Hematopoietic multipotent progenitor cell treated with erythropoietin and hydrocortisone succinate and interleukin-3 and kit ligand, for 4 days (in vitro differentiated cells): ENCODE measurements at regions not wholly inside any gene's neighbourhood (a gene's known extent, or its start where the extent isn't known, plus 50 kb on each side); places are given as distances from the start of the nearest gene placed in this dataset.
"Not testable (repeated sequence)": the region's sequence is repeated elsewhere in the genome, so short reads cannot be mapped to it uniquely, and the experiment has no call there.

Experiments
- DNase-seq: peaks from one replicate; pipeline ENCODE4 v3.0.0-alpha.2; 2015

GRCh38 chr3:103924544-103924943 is 1442.2 kb upstream of the ALCAM start:
- no peak for DNase-seq

- DNase-seq: no peak
These were observed 1439.8 kb upstream of the ALCAM start for GRCh38 chr3:103926936-103927335.

DNA sequence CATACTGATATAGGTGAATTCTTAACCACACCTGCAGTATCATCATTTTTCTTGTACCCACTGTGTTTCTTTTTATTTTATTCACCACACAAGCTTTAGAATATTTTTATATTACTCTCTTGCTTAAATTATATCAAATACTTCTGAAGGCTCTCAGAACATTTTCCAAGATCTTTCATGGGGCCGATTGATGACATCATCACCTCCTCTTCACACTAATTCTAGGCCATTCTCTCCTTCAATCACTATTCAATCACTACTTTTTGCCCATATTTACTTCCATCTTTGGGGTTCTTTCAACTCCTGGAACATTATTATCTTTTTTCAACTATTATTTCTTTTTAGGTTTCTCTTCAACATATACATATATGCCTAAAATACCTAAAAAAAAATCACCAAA is 1438.8 kb upstream of the ALCAM start:
- no peak for DNase-seq

- DNase-seq: no peak
These were observed 1429.6 kb upstream of the ALCAM start for GRCh38 chr3:103937094-103937493.

- no peak for DNase-seq
These were observed 1419.6 kb upstream of the ALCAM start for GRCh38 chr3:103947062-103947461.

- no peak for DNase-seq
These were observed 1417.0 kb upstream of the ALCAM start for GRCh38 chr3:103949693-103950092.

- no peak for DNase-seq
These were observed 1416.0 kb upstream of the ALCAM start for GRCh38 chr3:103950676-103951075.

- DNase-seq: no peak
These were observed 1412.9 kb upstream of the ALCAM start for GRCh38 chr3:103953796-103954195.

DNA sequence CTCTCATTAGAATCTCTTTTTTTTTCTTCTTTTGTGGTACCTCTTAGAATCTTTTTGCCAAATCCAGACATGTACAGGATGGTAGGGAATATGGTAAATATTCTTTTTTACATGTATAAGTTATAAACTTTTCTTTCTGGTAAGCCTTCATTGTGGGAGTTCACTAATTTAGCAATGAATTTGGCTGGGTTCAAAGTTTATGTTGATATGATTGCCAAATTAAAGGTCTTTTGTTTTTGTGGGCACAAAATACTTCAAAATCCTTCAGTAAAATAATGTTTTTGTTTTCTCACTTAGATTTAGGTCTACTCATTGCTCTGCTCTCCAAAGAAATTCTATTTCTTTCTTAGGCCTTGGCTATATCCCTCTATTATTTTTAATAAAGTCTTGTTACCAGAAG is 1405.9 kb upstream of the ALCAM start:
- no peak for DNase-seq

- DNase-seq: no peak
These were observed 1403.1 kb upstream of the ALCAM start for GRCh38 chr3:103963599-103963998.

DNA sequence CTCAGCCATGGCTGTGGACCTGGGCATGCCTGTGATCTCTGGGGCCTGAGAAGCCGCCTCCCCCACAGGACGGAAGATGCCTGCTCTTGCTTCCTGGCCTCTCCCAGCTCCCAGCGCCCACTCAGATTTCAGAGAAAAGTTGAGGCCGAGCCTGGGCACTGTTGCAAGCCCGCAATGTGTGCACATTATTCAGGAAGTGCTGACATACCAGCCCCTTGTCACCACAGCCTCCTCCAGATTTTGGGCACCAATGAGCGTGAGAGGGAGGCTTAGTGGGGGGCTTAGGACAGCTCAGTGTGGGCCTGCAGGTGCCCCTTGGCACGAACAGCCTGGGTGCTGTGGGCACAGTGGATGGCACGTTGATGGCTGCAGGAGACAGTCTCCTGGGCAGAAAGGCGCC is 1400.9 kb upstream of the ALCAM start:
- DNase-seq: no peak

DNA sequence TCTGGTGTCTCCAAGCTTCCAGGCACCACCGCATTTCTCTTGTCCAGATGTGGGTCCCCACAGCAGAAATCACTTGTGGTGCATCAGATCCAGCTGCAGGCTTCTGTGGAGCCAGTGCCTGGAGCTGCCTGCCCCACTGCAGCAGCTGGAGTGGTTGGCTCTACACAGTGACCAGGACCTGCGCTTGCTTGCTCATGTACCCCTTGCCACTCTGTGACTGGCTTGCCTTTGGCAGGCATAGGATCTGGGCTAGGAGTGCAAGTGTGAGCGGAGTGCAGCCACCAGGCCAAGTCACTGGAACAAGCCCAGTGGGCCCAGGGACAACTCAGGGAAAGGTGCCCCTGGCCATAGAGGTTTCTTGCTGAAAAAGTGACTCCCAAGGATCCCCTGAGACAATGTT is 1400.0 kb upstream of the ALCAM start:
- no peak for DNase-seq

DNA sequence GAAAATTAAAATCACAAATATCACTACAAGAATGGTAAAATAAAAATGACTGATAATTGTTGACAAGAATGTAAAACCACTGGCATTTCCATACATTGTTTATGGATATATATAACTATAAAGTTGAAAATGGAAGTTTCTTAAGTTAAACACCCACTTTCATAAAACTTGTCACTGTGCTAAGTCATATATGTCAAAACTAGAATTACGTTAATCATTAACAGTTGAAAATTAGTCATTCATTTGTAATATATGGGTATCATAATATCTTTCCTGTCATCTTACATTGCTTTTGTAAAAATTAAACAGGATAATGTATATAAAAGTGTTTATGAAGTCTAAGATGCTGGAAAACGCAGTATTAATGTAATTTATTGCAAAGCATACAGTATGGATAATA is 1398.6 kb upstream of the ALCAM start:
- DNase-seq: no peak

DNA sequence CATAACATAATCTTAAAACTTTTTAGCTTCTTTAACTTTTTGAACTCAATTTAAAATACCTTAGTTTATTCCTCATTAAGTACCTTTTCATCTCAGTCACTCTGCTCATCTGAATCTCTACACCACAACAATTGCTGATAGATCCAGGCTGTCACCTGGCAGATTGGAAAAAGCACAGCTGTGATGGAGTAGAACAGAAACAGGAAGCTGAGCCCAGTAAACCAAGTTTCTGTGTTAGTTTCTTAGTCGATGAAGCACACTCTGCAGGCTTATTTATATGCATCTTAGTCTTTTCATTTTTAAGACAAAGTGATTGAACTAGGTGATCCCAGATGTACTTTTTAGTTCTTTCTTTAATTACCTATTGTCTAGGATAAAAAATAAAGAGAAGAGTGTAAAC is 1398.0 kb upstream of the ALCAM start:
- no peak for DNase-seq

GRCh38 chr3:103976931-103977339 is 1389.8 kb upstream of the ALCAM start:
- no peak for DNase-seq

- no peak for DNase-seq
These were observed 1389.3 kb upstream of the ALCAM start for GRCh38 chr3:103977417-103977816.

- peak; percentile 5 for DNase-seq
These were observed 1375.1 kb upstream of the ALCAM start for GRCh38 chr3:103991461-103992115.

GRCh38 chr3:103992469-103992868 is 1374.2 kb upstream of the ALCAM start:
- DNase-seq: peak; percentile 0

DNA sequence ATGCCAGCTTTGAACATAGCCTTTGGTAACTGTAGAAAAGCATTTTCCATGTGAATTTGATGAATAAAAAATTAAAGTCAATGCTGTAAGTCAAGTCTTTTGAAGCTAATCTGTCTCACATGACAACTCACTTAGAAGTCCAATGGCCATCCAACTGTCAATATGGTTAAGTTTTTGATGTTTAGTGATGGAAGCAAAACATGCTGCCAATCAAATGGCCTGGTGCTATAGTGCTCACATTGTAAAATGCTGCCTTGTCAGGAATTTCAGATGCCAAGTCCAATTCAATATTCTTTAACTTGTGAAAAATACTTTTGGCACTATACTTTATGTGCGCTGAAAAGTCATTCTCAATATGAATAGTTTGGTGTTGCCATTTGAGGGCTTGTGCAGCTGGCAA is 1361.8 kb upstream of the ALCAM start:
- DNase-seq: no peak

DNA sequence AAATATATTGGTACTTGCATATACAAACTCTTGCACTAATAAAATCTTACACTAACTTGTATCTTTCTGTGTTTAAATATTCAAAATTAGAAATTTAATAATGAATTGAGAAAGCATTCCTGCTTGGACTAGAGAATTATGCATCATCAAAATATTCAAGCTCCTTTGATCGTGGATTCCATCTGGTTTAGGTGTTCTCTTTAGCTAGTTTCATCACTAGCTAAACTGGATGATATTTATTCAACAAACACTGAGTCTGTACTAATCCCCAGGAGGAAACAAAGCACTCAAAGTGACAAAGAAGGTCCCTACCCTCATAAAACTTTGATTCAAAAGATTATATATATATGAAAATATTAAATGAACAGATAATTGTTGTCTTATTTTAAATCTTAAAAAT is 1360.9 kb upstream of the ALCAM start:
- DNase-seq: no peak

- no peak for DNase-seq
These were observed 1348.2 kb upstream of the ALCAM start for GRCh38 chr3:104018541-104018940.

DNA sequence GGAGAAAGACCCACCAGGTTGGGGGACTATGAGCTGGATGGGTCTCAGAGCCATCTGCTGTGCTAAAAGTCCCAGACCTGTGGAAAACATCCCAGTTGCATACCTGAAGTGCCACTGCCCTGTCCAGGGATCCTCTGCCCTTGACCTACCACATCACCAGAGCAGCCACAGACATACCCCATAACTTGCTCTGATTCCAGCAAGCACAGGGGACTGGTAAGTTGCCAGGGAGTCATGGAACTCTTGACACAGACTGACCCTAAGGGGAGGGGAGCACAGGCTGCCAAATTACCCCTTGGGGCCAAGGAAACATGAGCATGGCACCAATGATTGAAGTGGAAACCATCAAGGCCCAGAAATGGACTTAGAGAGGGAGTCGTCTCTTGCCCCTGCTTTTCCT is 1335.1 kb upstream of the ALCAM start:
- no peak for DNase-seq

GRCh38 chr3:104032283-104032682 is 1334.4 kb upstream of the ALCAM start:
- no peak for DNase-seq

DNA sequence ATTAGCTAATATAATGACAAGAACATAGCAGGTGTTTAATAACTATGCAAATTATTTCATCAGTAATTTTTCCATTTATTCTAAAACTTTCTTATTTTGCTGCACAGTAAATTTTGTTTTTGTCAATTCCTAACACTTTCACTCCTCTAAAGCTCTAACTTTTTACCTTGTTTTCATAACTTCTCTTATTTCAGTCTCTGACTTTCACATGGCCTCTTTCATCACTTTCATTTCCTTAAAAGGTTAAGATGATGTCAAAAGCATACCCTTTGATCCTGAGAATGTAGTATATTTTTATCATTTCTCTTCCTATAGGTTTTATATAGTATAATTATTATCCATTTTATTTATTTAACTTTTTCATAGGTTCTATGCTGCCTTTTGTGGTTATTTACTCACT is 1325.8 kb upstream of the ALCAM start:
- no peak for DNase-seq

DNA sequence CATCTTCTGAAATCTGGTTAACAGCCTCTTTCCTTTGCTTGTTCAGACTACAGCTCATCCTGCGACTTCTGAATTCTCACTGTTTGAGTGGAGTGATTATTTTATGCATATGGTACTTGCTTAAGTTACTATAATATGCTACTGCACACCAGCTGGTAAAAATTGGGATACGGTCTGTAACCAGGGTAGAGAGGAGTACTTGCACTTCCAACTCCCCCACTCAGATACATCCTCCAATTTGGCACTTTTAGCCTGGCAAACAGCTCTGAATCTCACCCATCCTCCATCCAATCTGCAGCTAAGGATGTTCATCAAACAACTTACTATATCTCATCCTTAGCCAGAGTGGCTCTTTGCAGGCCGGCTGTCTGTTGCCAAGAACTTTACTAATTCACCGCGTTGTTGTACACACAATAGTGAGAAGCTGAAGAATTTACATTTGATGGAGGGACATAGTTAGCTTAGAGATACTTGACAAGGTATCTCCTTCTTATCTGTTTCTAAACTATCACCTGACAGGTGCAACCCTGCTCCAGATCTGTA is 1323.6 kb upstream of the ALCAM start:
- DNase-seq: not testable (repeated sequence)
